MM.1S (cell line): ENCODE measurements at regions not wholly inside any gene's neighbourhood (a gene's known extent, or its start where the extent isn't known, plus 50 kb on each side); places are given as distances from the start of the nearest gene placed in this dataset.

Experiments
- DNase-seq: peaks from one replicate; pipeline ENCODE4 v3.0.0-alpha.2; 2015
- H2AFZ ChIP-seq: fragments of 300-600 bp; sonication (generic); 2 replicates; pipeline ENCODE4 v1.6.0; 2016; ENCODE audit warnings: antibody characterized with exemption, low read length
- H3F3A ChIP-seq: fragments of 300-600 bp; sonication (generic); 2 replicates; pipeline ENCODE4 v1.6.1; 2016; ENCODE audit warnings: mild to moderate bottlenecking, antibody characterized with exemption, low read length, moderate library complexity, mixed read lengths; ENCODE audit not compliant: insufficient read depth
- H3K27ac ChIP-seq: fragments of 300-600 bp; sonication (generic); 2 replicates; pipeline ENCODE4 v1.5.1; 2016; ENCODE audit warnings: mild to moderate bottlenecking, low read length
- H3K27me3 ChIP-seq: fragments of 300-600 bp; sonication (generic); replicated peaks from 2 replicates; pipeline ENCODE4 v1.6.0; 2016; ENCODE audit warnings: low read length; ENCODE audit not compliant: insufficient read depth
- H3K36me3 ChIP-seq: fragments of 300-600 bp; sonication (generic); replicated peaks from 2 replicates; pipeline ENCODE4 v1.6.1; 2016; ENCODE audit warnings: mild to moderate bottlenecking, low read length, mixed read lengths; ENCODE audit not compliant: insufficient read depth
- H3K4me1 ChIP-seq: fragments of 300-600 bp; sonication (generic); 2 replicates; pipeline ENCODE4 v1.6.1; 2016; ENCODE audit warnings: low read length, mixed read lengths
- H3K4me2 ChIP-seq: fragments of 300-600 bp; sonication (generic); 2 replicates; pipeline ENCODE4 v1.6.0; 2016; ENCODE audit warnings: low read depth, low read length
- H3K4me3 ChIP-seq: fragments of 300-600 bp; sonication (generic); 2 replicates; pipeline ENCODE4 v1.5.1; 2016; ENCODE audit warnings: low read length, mixed read lengths
- H3K79me2 ChIP-seq: fragments of 300-600 bp; sonication (generic); 2 replicates; pipeline ENCODE4 v1.6.1; 2016; ENCODE audit warnings: mixed run types, low read length, mixed read lengths
- H3K9ac ChIP-seq: fragments of 300-600 bp; sonication (generic); 2 replicates; pipeline ENCODE4 v1.6.1; 2016; ENCODE audit warnings: low read length, mixed read lengths
- H3K9me2 ChIP-seq: fragments of 300-600 bp; sonication (generic); replicated peaks from 2 replicates; pipeline ENCODE4 v1.6.1; 2016; ENCODE audit warnings: mild to moderate bottlenecking, low read length, mixed read lengths; ENCODE audit not compliant: insufficient read depth
- H3K9me3 ChIP-seq: fragments of 300-600 bp; sonication (generic); replicated peaks from 2 replicates; pipeline ENCODE4 v1.6.1; 2016; ENCODE audit warnings: mild to moderate bottlenecking, low read length, mixed read lengths; ENCODE audit not compliant: insufficient read depth
- H4K20me1 ChIP-seq: fragments of 300-600 bp; sonication (generic); 2 replicates; pipeline ENCODE4 v1.6.1; 2016; ENCODE audit warnings: mild to moderate bottlenecking, low read length, moderate library complexity, mixed read lengths; ENCODE audit not compliant: insufficient read depth
- CTCF ChIP-seq: fragments of 300-600 bp; sonication (generic); IDR thresholded peaks from 2 replicates; pipeline ENCODE4 v1.5.1; 2016; ENCODE audit warnings: antibody characterized with exemption, low read length, mixed read lengths
- EZH2 ChIP-seq: fragments of 300-600 bp; sonication (generic); optimal IDR thresholded peaks from 2 replicates; pipeline ENCODE3; 2017; ENCODE audit warnings: low read depth, mild to moderate bottlenecking, antibody characterized with exemption, low read length, mixed read lengths
- EZH2phosphoT487 ChIP-seq: fragments of 300-600 bp; sonication (generic); IDR thresholded peaks from 2 replicates; pipeline ENCODE4 v1.6.1; 2018; ENCODE audit warnings: antibody characterized with exemption, low read length

- Histone ChIP-seq H3K79me2 (no peaks in the 10 kb centered on the region), H3K4me2 (no peak overlapping the region), H2AFZ (no peak overlapping the region), H3K4me3 (no peak overlapping the region), H3K27ac (no peak overlapping the region), H3K9me3 (no peaks in the 10 kb centered on the region), H3K4me1 (no peaks in the 10 kb centered on the region), H3K27me3 (no peaks in the 10 kb centered on the region), H3K9me2 (no peaks in the 10 kb centered on the region), H3F3A (no peaks in the 10 kb centered on the region), H3K36me3 (no peaks in the 10 kb centered on the region), H4K20me1 (no peaks in the 10 kb centered on the region), H3K9ac (no peak overlapping the region)
- DNase-seq: no peak
- TF ChIP-seq EZH2phosphoT487: no peak
- no peak for TF ChIP-seq CTCF
- TF ChIP-seq EZH2: no peak
These were observed 706.8 kb downstream of the KCNA4 start for GRCh38 chr11:29309992-29310391.

GRCh38 chr11:29306527-29306926, 710.3 kb downstream of the KCNA4 start:
- Histone ChIP-seq H3K4me2 (no peak overlapping the region), H3K36me3 (no peaks in the 10 kb centered on the region), H3K27me3 (no peaks in the 10 kb centered on the region), H2AFZ (no peak overlapping the region), H3K9me2 (no peaks in the 10 kb centered on the region), H4K20me1 (no peaks in the 10 kb centered on the region), H3K4me3 (no peak overlapping the region), H3K9ac (no peak overlapping the region), H3K9me3 (no peaks in the 10 kb centered on the region), H3K79me2 (no peaks in the 10 kb centered on the region), H3K4me1 (no peaks in the 10 kb centered on the region), H3F3A (no peaks in the 10 kb centered on the region), H3K27ac (no peak overlapping the region)
- DNase-seq: no peak
- TF ChIP-seq CTCF (no peak), EZH2 (no peak), EZH2phosphoT487 (no peak)

- Histone ChIP-seq H3K4me3 (no peak overlapping the region), H3K27ac (no peak overlapping the region), H3K9me3 (no peaks in the 10 kb centered on the region), H2AFZ (no peak overlapping the region), H3K79me2 (no peaks in the 10 kb centered on the region), H3K9me2 (no peaks in the 10 kb centered on the region), H3K27me3 (no peaks in the 10 kb centered on the region), H3K4me2 (no peak overlapping the region), H3F3A (no peaks in the 10 kb centered on the region), H4K20me1 (no peaks in the 10 kb centered on the region), H3K9ac (no peak overlapping the region), H3K4me1 (no peaks in the 10 kb centered on the region), H3K36me3 (no peaks in the 10 kb centered on the region)
- TF ChIP-seq EZH2phosphoT487 (no peak), EZH2 (no peak), CTCF (no peak)
- no peak for DNase-seq
These were observed 711.2 kb downstream of the KCNA4 start for GRCh38 chr11:29305456-29306232.
